ENCODE measurements at regions not wholly inside any gene's neighbourhood (a gene's known extent, or its start where the extent isn't known, plus 50 kb on each side); places are given as distances from the start of the nearest gene placed in this dataset.

DNA sequence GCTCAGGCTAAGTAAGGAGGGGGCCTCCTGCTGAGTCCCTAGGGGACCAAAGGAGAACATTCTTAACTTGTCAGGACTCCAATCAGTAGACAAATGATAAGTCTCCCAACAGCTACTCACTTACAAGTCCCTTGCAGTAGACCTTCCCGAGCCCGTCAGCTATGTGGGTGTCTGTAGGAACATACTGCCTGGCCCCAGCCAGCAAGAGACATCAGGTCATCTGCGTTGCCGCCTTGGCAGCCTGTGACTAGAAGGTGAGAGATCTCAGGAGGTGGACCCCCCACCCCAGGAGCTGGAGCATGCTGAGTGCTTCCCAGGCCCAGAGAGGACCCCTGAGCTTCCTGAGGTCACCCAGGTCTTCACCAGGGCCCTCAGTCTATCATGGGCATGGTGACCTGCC lies 250.5 kb downstream of the C1orf94 start:
- TF ChIP-seq POLR2A (IDR thresholded peaks at IDR 0.05): no peak
- TF ChIP-seq, protein P1, sequence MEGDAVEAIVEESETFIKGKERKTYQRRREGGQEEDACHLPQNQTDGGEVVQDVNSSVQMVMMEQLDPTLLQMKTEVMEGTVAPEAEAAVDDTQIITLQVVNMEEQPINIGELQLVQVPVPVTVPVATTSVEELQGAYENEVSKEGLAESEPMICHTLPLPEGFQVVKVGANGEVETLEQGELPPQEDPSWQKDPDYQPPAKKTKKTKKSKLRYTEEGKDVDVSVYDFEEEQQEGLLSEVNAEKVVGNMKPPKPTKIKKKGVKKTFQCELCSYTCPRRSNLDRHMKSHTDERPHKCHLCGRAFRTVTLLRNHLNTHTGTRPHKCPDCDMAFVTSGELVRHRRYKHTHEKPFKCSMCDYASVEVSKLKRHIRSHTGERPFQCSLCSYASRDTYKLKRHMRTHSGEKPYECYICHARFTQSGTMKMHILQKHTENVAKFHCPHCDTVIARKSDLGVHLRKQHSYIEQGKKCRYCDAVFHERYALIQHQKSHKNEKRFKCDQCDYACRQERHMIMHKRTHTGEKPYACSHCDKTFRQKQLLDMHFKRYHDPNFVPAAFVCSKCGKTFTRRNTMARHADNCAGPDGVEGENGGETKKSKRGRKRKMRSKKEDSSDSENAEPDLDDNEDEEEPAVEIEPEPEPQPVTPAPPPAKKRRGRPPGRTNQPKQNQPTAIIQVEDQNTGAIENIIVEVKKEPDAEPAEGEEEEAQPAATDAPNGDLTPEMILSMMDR (IDR thresholded peaks at IDR 0.05): no peak
- TF ChIP-seq EP300 (IDR thresholded peaks at IDR 0.05): no peak
